Esophagus muscularis mucosa (tissue), 4 donors: ENCODE measurements at regions not wholly inside any gene's neighbourhood (a gene's known extent, or its start where the extent isn't known, plus 50 kb on each side); places are given as distances from the start of the nearest gene placed in this dataset.

Source experiments
- CTCF ChIP-seq, 3 experiments: fragments of 200-600 bp in 2 of 3; fragments of 450-650 bp in 1 of 3; sonication (generic) in 2 of 3; IDR thresholded peaks; one replicate each; pipeline ENCODE4 v1.5.1; 2017 to 2019; ENCODE audit warnings: antibody characterized with exemption in 3 of 3, mild to moderate bottlenecking in 2 of 3, moderate library complexity in 1 of 3
- EP300 ChIP-seq: sonication (generic); formaldehyde crosslinking; IDR thresholded peaks from one replicate; pipeline ENCODE4 v1.6.1; 2017; ENCODE audit warnings: antibody characterized with exemption
- POLR2AphosphoS5 ChIP-seq, 2 donors: sonication (generic); formaldehyde crosslinking; IDR thresholded peaks; one replicate each; pipeline ENCODE4 v1.6.1; 2017; ENCODE audit warnings: antibody characterized with exemption in 2 of 2

DNA sequence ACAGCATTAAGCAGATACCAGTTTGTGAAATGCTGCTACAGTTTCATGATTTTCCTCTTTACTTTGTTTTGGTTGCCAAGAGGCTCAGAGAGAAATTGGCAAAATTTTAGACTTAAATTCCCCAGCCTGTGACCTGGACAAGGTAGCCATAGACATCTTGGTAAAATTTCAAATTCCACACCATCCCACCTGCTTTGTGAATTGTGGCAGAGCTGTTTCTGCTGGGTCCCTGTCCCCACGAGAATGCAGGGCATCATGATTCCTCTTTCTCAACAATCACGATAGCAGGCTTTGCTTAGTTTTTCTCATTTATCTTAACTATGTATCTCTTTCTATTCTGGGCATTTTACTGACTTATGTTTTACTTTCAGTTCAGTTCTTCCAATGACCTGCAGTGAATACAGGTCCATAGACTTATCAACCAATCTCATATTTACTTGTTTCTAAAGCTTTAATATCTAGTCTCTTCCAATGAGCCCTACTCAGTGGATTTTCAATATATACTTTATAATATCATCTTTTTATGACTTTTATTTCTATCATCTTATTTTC is 351.6 kb downstream of the SOCS6 start:
- TF ChIP-seq POLR2AphosphoS5 (IDR thresholded peaks at IDR 0.05) (no peak), CTCF (IDR thresholded peaks at IDR 0.05) (no peak), EP300 (no peak)
